CD4-positive, alpha-beta T cell (primary cell): ENCODE measurements at regions not wholly inside any gene's neighbourhood (a gene's known extent, or its start where the extent isn't known, plus 50 kb on each side); places are given as distances from the start of the nearest gene placed in this dataset.

Experiments
- ATAC-seq: fragments of 200-7000 bp; cut with Tn5 transposase; one replicate; pipeline ENCODE4 v1.10.0; 2022; ENCODE audit warnings: mild to moderate bottlenecking; ENCODE audit not compliant: poor library complexity
- CTCF ChIA-PET: fragments of 350-600 bp; sonication (Branson Sonifier 250); formaldehyde crosslinking; loops from one replicate; lab custom pipeline; 2021; ENCODE audit warnings: antibody characterized with exemption, inconsistent platforms; lab: Charles Lee
- POLR2A ChIA-PET: fragments of 350-600 bp; sonication (Branson Sonifier 250); formaldehyde crosslinking; loops from one replicate; lab custom pipeline; 2021; ENCODE audit warnings: antibody characterized with exemption, inconsistent platforms; lab: Charles Lee
- DNase-seq, 14 experiments: peaks; one replicate each; pipeline ENCODE4 v3.0.0-alpha.2; 2013 to 2020; ENCODE audit warnings: mixed read lengths in 2 of 14
- H3K27ac ChIP-seq, 2 donors: one replicate each; pipeline versions ENCODE4 v1.5.1 to v1.7.0; 2013; ENCODE audit warnings: low read length in 2 of 2, low read depth in 1 of 2, mild to moderate bottlenecking in 1 of 2
- H3K27me3 ChIP-seq, 2 experiments: 1 replicate in 1 of 2; 2 replicates in 1 of 2; pipeline versions ENCODE4 v1.6.1 to v1.7.0; 2013; ENCODE audit warnings: low read length in 2 of 2, control low read depth in 1 of 2, mild to moderate bottlenecking in 1 of 2, moderate library complexity in 1 of 2; ENCODE audit not compliant: insufficient read depth in 2 of 2, control insufficient read depth in 1 of 2
- H3K36me3 ChIP-seq: one replicate; pipeline ENCODE4 v1.6.1; 2013; ENCODE audit warnings: low read length, control low read depth; ENCODE audit not compliant: insufficient read depth
- H3K4me1 ChIP-seq: one replicate; pipeline ENCODE4 v1.6.1; 2013; ENCODE audit warnings: low read length, control low read depth; ENCODE audit not compliant: insufficient read depth
- H3K4me3 ChIP-seq: one replicate; pipeline ENCODE4 v1.5.1; 2013; ENCODE audit warnings: mild to moderate bottlenecking, low read length, moderate library complexity
- H3K9me3 ChIP-seq, 2 experiments: 1 replicate in 1 of 2; 2 replicates in 1 of 2; pipeline versions ENCODE4 v1.6.1 to v1.7.0; 2013; ENCODE audit warnings: low read length in 2 of 2, mild to moderate bottlenecking in 2 of 2, control low read depth in 1 of 2, moderate library complexity in 1 of 2; ENCODE audit not compliant: control insufficient read depth in 1 of 2, insufficient read depth in 1 of 2
- H3K27ac Mint-ChIP-seq: one replicate; pipeline ENCODE4 v1.8.0; 2020; ENCODE audit warnings: mixed read lengths
- H3K27me3 Mint-ChIP-seq: one replicate; pipeline ENCODE4 v1.8.0; 2021; ENCODE audit warnings: mixed read lengths
- H3K36me3 Mint-ChIP-seq: one replicate; pipeline ENCODE4 v1.8.0; 2021; ENCODE audit warnings: low read depth, mixed read lengths
- H3K4me1 Mint-ChIP-seq: one replicate; pipeline ENCODE4 v1.8.0; 2021; ENCODE audit warnings: low read depth, mixed read lengths
- H3K4me3 Mint-ChIP-seq: one replicate; pipeline ENCODE4 v1.8.0; 2020; ENCODE audit warnings: mild to moderate bottlenecking, mixed read lengths
- H3K9me3 Mint-ChIP-seq: one replicate; pipeline ENCODE4 v1.8.0; 2020; ENCODE audit warnings: mixed read lengths
- intact Hi-C, 2 experiments: fragments of 100-400 bp; cut with DNase I in 1 of 2; cut with micrococcal nuclease in 1 of 2; formaldehyde crosslinking; loops; one replicate each; pipeline versions ENCODE4 v1.15.1 to v1.9.0; 2023 to 2025; cut with DNase I, micrococcal nuclease
- TF ChIP-seq, protein P1 (sequence below): fragments of 200-600 bp; IDR thresholded peaks from one replicate; pipeline ENCODE4 v1.8.0; 2022; ENCODE audit warnings: antibody characterized with exemption, mild to moderate bottlenecking

DNA sequence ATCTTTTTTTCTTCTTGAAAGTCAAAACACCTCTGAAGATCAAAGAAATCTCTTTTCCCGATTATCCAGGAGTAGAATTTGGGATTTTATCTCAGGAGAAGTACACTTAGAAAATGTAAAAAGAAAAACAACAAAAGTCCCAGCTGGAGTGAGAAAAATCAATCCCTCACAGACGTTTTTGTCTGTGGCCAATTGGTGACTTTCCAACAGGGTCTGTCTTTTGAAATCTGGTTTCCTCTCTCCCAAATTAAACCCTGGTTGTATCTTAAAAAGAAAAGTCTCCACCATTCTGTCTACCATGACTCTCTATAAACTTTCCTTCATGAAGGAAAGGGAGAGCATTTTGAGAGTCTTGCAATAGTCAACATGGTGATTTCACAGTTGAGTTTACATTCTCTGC is 88.1 kb downstream of the DACT1 start:
- ATAC-seq (no peak), DNase-seq (no peak)
- Histone ChIP-seq H3K36me3 (no peaks in the 10 kb centered on the region), H3K9me3 (no peaks in the 10 kb centered on the region), H3K27ac (no peak overlapping the region), H3K4me1 (no peaks in the 10 kb centered on the region), H3K4me3 (no peak overlapping the region), H3K27me3 (no peaks in the 10 kb centered on the region)
- TF ChIP-seq, protein P1, sequence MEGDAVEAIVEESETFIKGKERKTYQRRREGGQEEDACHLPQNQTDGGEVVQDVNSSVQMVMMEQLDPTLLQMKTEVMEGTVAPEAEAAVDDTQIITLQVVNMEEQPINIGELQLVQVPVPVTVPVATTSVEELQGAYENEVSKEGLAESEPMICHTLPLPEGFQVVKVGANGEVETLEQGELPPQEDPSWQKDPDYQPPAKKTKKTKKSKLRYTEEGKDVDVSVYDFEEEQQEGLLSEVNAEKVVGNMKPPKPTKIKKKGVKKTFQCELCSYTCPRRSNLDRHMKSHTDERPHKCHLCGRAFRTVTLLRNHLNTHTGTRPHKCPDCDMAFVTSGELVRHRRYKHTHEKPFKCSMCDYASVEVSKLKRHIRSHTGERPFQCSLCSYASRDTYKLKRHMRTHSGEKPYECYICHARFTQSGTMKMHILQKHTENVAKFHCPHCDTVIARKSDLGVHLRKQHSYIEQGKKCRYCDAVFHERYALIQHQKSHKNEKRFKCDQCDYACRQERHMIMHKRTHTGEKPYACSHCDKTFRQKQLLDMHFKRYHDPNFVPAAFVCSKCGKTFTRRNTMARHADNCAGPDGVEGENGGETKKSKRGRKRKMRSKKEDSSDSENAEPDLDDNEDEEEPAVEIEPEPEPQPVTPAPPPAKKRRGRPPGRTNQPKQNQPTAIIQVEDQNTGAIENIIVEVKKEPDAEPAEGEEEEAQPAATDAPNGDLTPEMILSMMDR: no peak
- ChIA-PET CTCF (no interaction called here), POLR2A (no interaction called here)
- intact Hi-C loops: no loop called here
- Mint-ChIP-seq H3K27me3 (no peaks in the 10 kb centered on the region), H3K9me3 (no peaks in the 10 kb centered on the region), H3K27ac (no peak overlapping the region), H3K4me1 (no peaks in the 10 kb centered on the region), H3K36me3 (no peaks in the 10 kb centered on the region), H3K4me3 (no peak overlapping the region)

DNA sequence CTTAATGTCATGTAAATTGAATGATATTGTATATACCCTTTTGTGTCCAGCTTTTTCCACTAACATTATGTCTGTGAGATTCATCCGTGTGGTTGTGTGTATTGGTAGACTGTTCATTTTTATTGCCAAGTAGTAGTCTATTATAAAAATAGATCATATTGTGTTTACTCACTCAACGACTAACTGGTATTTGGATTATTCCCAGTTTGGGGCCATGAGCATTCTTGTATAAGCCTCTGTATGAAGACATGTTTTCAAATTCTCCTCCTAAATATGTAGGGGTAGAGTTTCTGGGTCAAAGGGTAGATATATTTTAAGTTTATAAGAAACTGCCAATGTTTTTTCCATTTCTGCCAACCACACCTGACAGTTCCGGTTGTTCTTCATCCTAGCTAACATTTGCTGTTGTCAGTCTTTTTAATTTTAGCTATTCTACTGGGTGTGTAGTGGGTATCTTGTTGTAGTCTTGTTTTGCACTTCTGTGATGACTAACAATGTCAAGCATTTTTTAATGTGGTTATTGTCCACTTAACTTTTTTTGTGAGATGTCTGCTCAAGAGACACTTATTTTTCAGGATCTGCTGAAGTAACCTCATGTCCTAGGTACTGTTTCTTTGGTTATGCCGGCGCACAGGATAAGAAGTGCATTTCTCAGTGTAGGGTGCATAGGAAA is 93.2 kb downstream of the DACT1 start:
- POLR2A ChIA-PET: no interaction called here
- ATAC-seq: no peak
- H3K4me3 Mint-ChIP-seq: no peak overlapping the region
- Histone ChIP-seq H3K36me3 (no peaks in the 10 kb centered on the region), H3K27ac (no peak overlapping the region), H3K9me3 (no peaks in the 10 kb centered on the region), H3K4me1 (no peaks in the 10 kb centered on the region), H3K27me3 (no peaks in the 10 kb centered on the region), H3K4me3 (no peak overlapping the region)
- DNase-seq: no peak
- H3K27ac Mint-ChIP-seq: no peak overlapping the region
- H3K36me3 Mint-ChIP-seq: no peaks in the 10 kb centered on the region
- H3K27me3 Mint-ChIP-seq: peaks cover 6% of the 10 kb centered on the region
- no peaks in the 10 kb centered on the region for H3K9me3 Mint-ChIP-seq
- intact Hi-C loops: no loop called here
- H3K4me1 Mint-ChIP-seq: no peaks in the 10 kb centered on the region
- TF ChIP-seq, protein P1: no peak
- CTCF ChIA-PET: no interaction called here

- H3K27ac Mint-ChIP-seq: no peak overlapping the region
- intact Hi-C loops: no loop called here
- Histone ChIP-seq H3K36me3 (no peaks in the 10 kb centered on the region), H3K9me3 (no peaks in the 10 kb centered on the region), H3K27ac (no peak overlapping the region), H3K4me1 (no peaks in the 10 kb centered on the region), H3K27me3 (no peaks in the 10 kb centered on the region), H3K4me3 (no peak overlapping the region)
- no peak overlapping the region for H3K4me3 Mint-ChIP-seq
- no peak for DNase-seq
- peaks cover 8% of the 10 kb centered on the region for H3K27me3 Mint-ChIP-seq
- TF ChIP-seq, protein P1: no peak
- H3K36me3 Mint-ChIP-seq: no peaks in the 10 kb centered on the region
- ChIA-PET POLR2A (no interaction called here), CTCF (no interaction called here)
- ATAC-seq: no peak
- no peaks in the 10 kb centered on the region for H3K4me1 Mint-ChIP-seq
- H3K9me3 Mint-ChIP-seq: no peaks in the 10 kb centered on the region
These were observed 93.9 kb downstream of the DACT1 start for GRCh38 chr14:58731465-58732293.
